H1 (cell line): ENCODE measurements at regions not wholly inside any gene's neighbourhood (a gene's known extent, or its start where the extent isn't known, plus 50 kb on each side); places are given as distances from the start of the nearest gene placed in this dataset.

Source experiments
- CTCF ChIA-PET: fragments of 300-600 bp; sonication (Branson Sonifier 250); formaldehyde crosslinking; loops from one replicate; lab custom pipeline; 2021; ENCODE audit not compliant: partially characterized antibody; lab: Charles Lee
- POLR2A ChIA-PET: fragments of 300-600 bp; sonication (Branson Sonifier 250); formaldehyde crosslinking; loops from one replicate; lab custom pipeline; 2021; ENCODE audit warnings: inconsistent platforms; ENCODE audit not compliant: partially characterized antibody; lab: Charles Lee
- DNase-seq, 2 experiments: peaks; one replicate each; pipeline versions ENCODE4 v3.0.0 to v3.0.0-alpha.2; 2010 to 2022; ENCODE audit warnings: low spot score in 2 of 2, low read depth in 1 of 2, mixed read lengths in 1 of 2
- FAIRE-seq: peaks from 2 replicates; lab custom pipeline; 2011; peaks lifted over from hg19 to GRCh38; lab: Jason Lieb, UNC
- H2AFZ ChIP-seq: 2 replicates; pipeline ENCODE4 v1.8.1; 2012; ENCODE audit warnings: low read length, inconsistent platforms
- H2AK5ac ChIP-seq: 2 replicates; pipeline ENCODE4 v1.6.1; 2013; ENCODE audit warnings: low read depth, low read length
- H2BK120ac ChIP-seq: replicated peaks from 2 replicates; pipeline ENCODE3; 2013; ENCODE audit warnings: low read depth, low read length, inconsistent platforms
- H2BK12ac ChIP-seq: 2 replicates; pipeline ENCODE4 v1.6.1; 2013; ENCODE audit warnings: low read depth, low read length
- H2BK15ac ChIP-seq: 2 replicates; pipeline ENCODE4 v1.6.1; 2013; ENCODE audit warnings: low read length
- H2BK20ac ChIP-seq: 2 replicates; pipeline ENCODE4 v1.6.1; 2013; ENCODE audit warnings: low read length
- H2BK5ac ChIP-seq: 2 replicates; pipeline ENCODE4 v1.6.1; 2013; ENCODE audit warnings: low read depth, low read length
- H3K14ac ChIP-seq: 2 replicates; pipeline ENCODE4 v1.6.1; 2013; ENCODE audit warnings: inconsistent platforms; ENCODE audit not compliant: insufficient read length
- H3K18ac ChIP-seq: 2 replicates; pipeline ENCODE4 v1.6.1; 2013; ENCODE audit warnings: low read length; ENCODE audit errors: extremely low read depth
- H3K23ac ChIP-seq: 2 replicates; pipeline ENCODE4 v1.6.1; 2013; ENCODE audit warnings: inconsistent platforms; ENCODE audit not compliant: insufficient read length
- H3K23me2 ChIP-seq: 2 replicates; pipeline ENCODE4 v1.6.1; 2013; ENCODE audit warnings: low read depth, low read length
- H3K27ac ChIP-seq: 2 replicates; pipeline ENCODE4 v1.6.1; 2011; ENCODE audit warnings: low read depth, low read length, inconsistent platforms
- H3K27me3 ChIP-seq, 4 experiments: replicated peaks in 1 of 4; 1 replicate in 1 of 4; 2 replicates in 3 of 4; pipeline versions ENCODE4 v1.6.1 to v1.8.1; 2011 to 2013; ENCODE audit warnings: low read length in 3 of 4, mild to moderate bottlenecking in 3 of 4, inconsistent platforms in 2 of 4, mixed read lengths in 2 of 4, moderate library complexity in 1 of 4; ENCODE audit not compliant: control insufficient read depth in 3 of 4, insufficient read depth in 3 of 4; ENCODE audit errors: extremely low read depth in 1 of 4
- H3K36me3 ChIP-seq, 4 experiments: 2 replicates each; pipeline versions ENCODE4 v1.6.1 to v1.8.1; 2011 to 2013; ENCODE audit warnings: mild to moderate bottlenecking in 4 of 4, low read length in 3 of 4, moderate library complexity in 2 of 4, control low read depth in 1 of 4, inconsistent platforms in 1 of 4; ENCODE audit not compliant: insufficient read depth in 4 of 4, control insufficient read depth in 2 of 4
- H3K4ac ChIP-seq: replicated peaks from 2 replicates; pipeline ENCODE3; 2013; ENCODE audit warnings: low read length, low read depth, mixed read lengths, inconsistent platforms; ENCODE audit not compliant: insufficient read length
- H3K4me1 ChIP-seq, 4 experiments: replicated peaks in 1 of 4; 1 replicate in 1 of 4; 2 replicates in 3 of 4; pipeline versions ENCODE4 v1.6.1 to v1.8.1; 2011 to 2013; ENCODE audit warnings: low read length in 3 of 4, inconsistent platforms in 2 of 4, mixed read lengths in 1 of 4; ENCODE audit not compliant: insufficient read depth in 4 of 4, control insufficient read depth in 3 of 4
- H3K4me2 ChIP-seq, 2 experiments: 2 replicates each; pipeline versions ENCODE4 v1.6.1 to v1.8.1; 2011 to 2013; ENCODE audit warnings: low read depth in 2 of 2, low read length in 2 of 2, control low read depth in 1 of 2, inconsistent platforms in 1 of 2, mild to moderate bottlenecking in 1 of 2; ENCODE audit not compliant: insufficient read depth in 1 of 2
- H3K4me3 ChIP-seq, 4 experiments: fragments of 200-600, 300-600 bp in 1 of 4; sonication (generic), shearing (Covaris generic), sonication (Bioruptor Twin) in 1 of 4; 2 replicates each; pipeline versions ENCODE4 v1.5.1 to v1.8.1; 2011 to 2016; ENCODE audit warnings: low read length in 4 of 4, low read depth in 3 of 4, control low read depth in 2 of 4, inconsistent platforms in 2 of 4, mild to moderate bottlenecking in 2 of 4, mixed read lengths in 1 of 4, moderate library complexity in 1 of 4; ENCODE audit not compliant: insufficient read depth in 2 of 4; ENCODE audit errors: extremely low read depth in 1 of 4
- H3K56ac ChIP-seq: replicated peaks from 2 replicates; pipeline ENCODE3; 2013; ENCODE audit warnings: low read depth, mild to moderate bottlenecking, mixed read lengths, low read length, inconsistent platforms; ENCODE audit not compliant: insufficient read length
- H3K79me1 ChIP-seq: 2 replicates; pipeline ENCODE4 v1.6.1; 2013; ENCODE audit warnings: low read depth, low read length, control low read depth
- H3K79me2 ChIP-seq, 2 experiments: 2 replicates each; pipeline versions ENCODE4 v1.6.1 to v1.8.1; 2012 to 2013; ENCODE audit warnings: low read length in 2 of 2, mild to moderate bottlenecking in 2 of 2, inconsistent platforms in 1 of 2; ENCODE audit not compliant: insufficient read depth in 2 of 2, control insufficient read depth in 1 of 2
- H3K9ac ChIP-seq, 4 experiments: replicated peaks in 1 of 4; 1 replicate in 1 of 4; 2 replicates in 3 of 4; pipeline versions ENCODE4 v1.6.1 to v1.8.1; 2011 to 2013; ENCODE audit warnings: low read depth in 3 of 4, low read length in 3 of 4, control low read depth in 2 of 4, mild to moderate bottlenecking in 2 of 4, moderate library complexity in 2 of 4, inconsistent platforms in 1 of 4; ENCODE audit errors: extremely low read depth in 1 of 4
- H3K9me3 ChIP-seq, 2 experiments: 2 replicates each; pipeline versions ENCODE4 v1.6.1 to v1.8.1; 2012 to 2013; ENCODE audit warnings: mild to moderate bottlenecking in 2 of 2, moderate library complexity in 2 of 2, control low read depth in 1 of 2, inconsistent platforms in 1 of 2, low read depth in 1 of 2, low read length in 1 of 2, mixed read lengths in 1 of 2; ENCODE audit not compliant: insufficient read depth in 2 of 2
- H4K20me1 ChIP-seq, 2 experiments: replicated peaks in 1 of 2; 2 replicates each; pipeline versions ENCODE3 to v1.8.1; 2011 to 2013; ENCODE audit warnings: inconsistent platforms in 2 of 2, low read length in 2 of 2, mild to moderate bottlenecking in 1 of 2; ENCODE audit not compliant: insufficient read depth in 2 of 2, control insufficient read depth in 1 of 2
- H4K5ac ChIP-seq: 2 replicates; pipeline ENCODE4 v1.6.1; 2013; ENCODE audit warnings: low read length, low read depth, mixed read lengths, inconsistent platforms; ENCODE audit not compliant: insufficient read length
- H4K8ac ChIP-seq: 2 replicates; pipeline ENCODE4 v1.8.0; 2013; ENCODE audit warnings: mild to moderate bottlenecking, moderate library complexity, low read length, inconsistent platforms; ENCODE audit not compliant: insufficient read depth; ENCODE audit errors: extremely low read depth
- H4K91ac ChIP-seq: replicated peaks from 2 replicates; pipeline ENCODE3; 2013; ENCODE audit warnings: low read length, mixed read lengths, inconsistent platforms; ENCODE audit not compliant: insufficient read length
- BACH1 ChIP-seq: IDR thresholded peaks from 2 replicates; pipeline ENCODE4 v1.6.1; 2012; ENCODE audit warnings: low read length, improper control_type of control experiment
- CEBPB ChIP-seq: IDR thresholded peaks from 2 replicates; pipeline ENCODE4 v1.6.1; 2012; ENCODE audit warnings: low read depth, low read length
- CTCF ChIP-seq, 3 experiments: IDR thresholded peaks; 1 replicate in 2 of 3; 2 replicates in 1 of 3; pipeline versions ENCODE4 v1.5.1 to v1.6.1; 2011; ENCODE audit warnings: low read length in 3 of 3, mild to moderate bottlenecking in 3 of 3, inconsistent platforms in 2 of 3, low read depth in 1 of 3, moderate library complexity in 1 of 3; ENCODE audit not compliant: insufficient read depth in 1 of 3; ENCODE audit errors: control extremely low read depth in 1 of 3
- E2F6 ChIP-seq: IDR thresholded peaks from 2 replicates; pipeline ENCODE4 v1.6.1; 2012; ENCODE audit warnings: inconsistent platforms
- EZH2 ChIP-seq: fragments of 200-600 bp; sonication (generic); IDR thresholded peaks from 2 replicates; pipeline ENCODE4 v1.7.1; 2012; ENCODE audit warnings: low read depth, mild to moderate bottlenecking, moderate library complexity, low read length, inconsistent platforms; ENCODE audit not compliant: severe bottlenecking
- KDM1A ChIP-seq: fragments of 200-600, 300-600 bp; sonication (generic); IDR thresholded peaks from 2 replicates; pipeline ENCODE4 v1.7.1; 2016; ENCODE audit warnings: mild to moderate bottlenecking, low read length, borderline replicate concordance
- NANOG ChIP-seq: IDR thresholded peaks from 2 replicates; pipeline ENCODE4 v1.6.1; 2011; ENCODE audit warnings: low read length, low read depth, mild to moderate bottlenecking, inconsistent platforms; ENCODE audit not compliant: insufficient read depth, poor library complexity, severe bottlenecking
- NRF1 ChIP-seq: IDR thresholded peaks from 2 replicates; pipeline ENCODE4 v1.6.1; 2011; ENCODE audit warnings: mild to moderate bottlenecking, low read depth, low read length, improper control_type of control experiment
- RXRA ChIP-seq: IDR thresholded peaks from 2 replicates; pipeline ENCODE4 v1.6.1; 2011; ENCODE audit warnings: low read depth, mild to moderate bottlenecking, low read length, moderate library complexity; ENCODE audit not compliant: insufficient read depth
- SIN3A ChIP-seq, 2 experiments: IDR thresholded peaks in 1 of 2; conservative IDR thresholded peaks in 1 of 2; 2 replicates each; pipeline ENCODE4 v1.6.1; 2011 to 2012; ENCODE audit warnings: low read length in 2 of 2, improper control_type of control experiment in 1 of 2, low read depth in 1 of 2, mild to moderate bottlenecking in 1 of 2
- YY1 ChIP-seq: IDR thresholded peaks from 2 replicates; pipeline ENCODE4 v1.6.1; 2011; ENCODE audit warnings: low read depth, mild to moderate bottlenecking, low read length
- WGBS, 2 experiments: shearing (Covaris generic) in 1 of 2; methylation state at CpG; one replicate each; pipeline versions ENCODE4 v1.1.6 to v1.1.7; 2013 to 2015; ENCODE audit warnings: low lambda C conversion rate in 2 of 2, mixed read lengths in 2 of 2, inconsistent platforms in 1 of 2, low coverage in 1 of 2, missing lambda C conversion rate in 1 of 2; ENCODE audit not compliant: insufficient replicate concordance in 2 of 2, insufficient coverage in 1 of 2, insufficient read length in 1 of 2; ENCODE audit errors: extremely low coverage in 1 of 2, missing lambda C conversion rate in 1 of 2; 5-methylcytosine and 5-hydroxymethylcytosine counted together

GRCh38 chr1:13930151-13930550 lies 230.2 kb downstream of the PRDM2 start:
- Histone ChIP-seq H3K27ac (no peak overlapping the region), H3K4me1 (no peaks in the 10 kb centered on the region), H3K23me2 (no peaks in the 10 kb centered on the region), H3K23ac (no peak overlapping the region), H2BK15ac (no peak overlapping the region), H2BK20ac (no peak overlapping the region), H2BK120ac (no peak overlapping the region), H3K4me3 (no peak overlapping the region), H2BK12ac (no peak overlapping the region), H3K36me3 (no peaks in the 10 kb centered on the region), H3K4me2 (no peak overlapping the region), H4K5ac (no peak overlapping the region), H3K79me2 (no peaks in the 10 kb centered on the region), H4K8ac (no peak overlapping the region), H4K20me1 (no peaks in the 10 kb centered on the region), H2BK5ac (no peak overlapping the region), H3K9me3 (peaks cover 0 to 8% of the 10 kb centered on the region in 2 experiments; a peak in 1 of 4 replicates), H3K14ac (no peak overlapping the region), H2AK5ac (no peak overlapping the region), H3K18ac (no peak overlapping the region), H3K79me1 (no peaks in the 10 kb centered on the region), H3K4ac (no peak overlapping the region), H3K27me3 (no peaks in the 10 kb centered on the region), H2AFZ (no peak overlapping the region), H4K91ac (no peak overlapping the region), H3K56ac (no peak overlapping the region), H3K9ac (no peak overlapping the region)
- FAIRE-seq, result peak; percentile 73
- ChIA-PET POLR2A (no interaction called here), CTCF (interaction anchor here (0.9 to 1.3 kb wide), 3 partner anchors 9 to 268 kb away, joined by 3 to 4 read pairs (median 4); no protein-coding TSS in a partner anchor)
- DNase-seq, result peak; percentile 41 to 79
- 41% methylated on average over 3 of the region's 3 CpGs; no CpG with 5 or more reads in 1 of the 2 experiments for WGBS, 2 experiments
- no peak for TF ChIP-seq CEBPB
- TF ChIP-seq YY1, result 0 out of 2 replicates have a peak, but pooled peaks have one; percentile 17
- TF ChIP-seq CTCF (IDR thresholded peaks at IDR 0.05; ENCODE audit: control extremely low read depth in 1 of 3, insufficient read depth in 1 of 3, low read depth in 1 of 3, low read length in 3 of 3), result peak; percentile 65 to 87 (median 87)
- TF ChIP-seq NANOG, result no peak
- no peak for TF ChIP-seq KDM1A
- no peak for TF ChIP-seq SIN3A (conservative IDR thresholded peaks at IDR 0.05 in 1 of 2, IDR thresholded peaks at IDR 0.05 in 1 of 2; ENCODE audit: low read depth in 1 of 2, low read length in 2 of 2)
- TF ChIP-seq NRF1, result no peak
- TF ChIP-seq RXRA, result no peak
- TF ChIP-seq E2F6, result no peak
- no peak for TF ChIP-seq BACH1
- no peak for TF ChIP-seq EZH2
